NCI-H2196 treated with DMSO at 0.1 percent for 48 hours (cell line): ENCODE measurements at regions not wholly inside any gene's neighbourhood (a gene's known extent, or its start where the extent isn't known, plus 50 kb on each side); places are given as distances from the start of the nearest gene placed in this dataset.

Source experiments
- DNase-seq: peaks from one replicate; lab custom pipeline; 2025; ENCODE audit not compliant: unreplicated experiment; lab: John Stamatoyannopoulos, UW

GRCh38 chr4:12242354-12242753 is 813.7 kb upstream of the HS3ST1 start:
- DNase-seq = no peak

- DNase-seq = no peak
Measured at GRCh38 chr4:12239897-12240636, 811.4 kb upstream of the HS3ST1 start.

GRCh38 chr4:12231098-12231497 is 802.4 kb upstream of the HS3ST1 start:
- DNase-seq = no peak

GRCh38 chr4:12221031-12221430 is 792.3 kb upstream of the HS3ST1 start:
- no peak for DNase-seq

- DNase-seq = no peak
Measured at GRCh38 chr4:12211636-12212035, 782.9 kb upstream of the HS3ST1 start.

GRCh38 chr4:12207396-12207795 is 778.7 kb upstream of the HS3ST1 start:
- DNase-seq = no peak

GRCh38 chr4:12206091-12206490 is 777.4 kb upstream of the HS3ST1 start:
- no peak for DNase-seq

- no peak for DNase-seq
Measured at GRCh38 chr4:12203945-12204344, 775.3 kb upstream of the HS3ST1 start.

GRCh38 chr4:12200226-12200625 is 771.5 kb upstream of the HS3ST1 start:
- DNase-seq = no peak

- DNase-seq = no peak
Measured at GRCh38 chr4:12186526-12186925, 757.8 kb upstream of the HS3ST1 start.

- DNase-seq = no peak
Measured at GRCh38 chr4:12178614-12179610, 750.2 kb upstream of the HS3ST1 start.

GRCh38 chr4:12177416-12177815 is 748.7 kb upstream of the HS3ST1 start:
- no peak for DNase-seq

- DNase-seq = no peak
Measured at GRCh38 chr4:12173496-12173895, 744.8 kb upstream of the HS3ST1 start.

- no peak for DNase-seq
Measured at GRCh38 chr4:12172198-12172973, 743.7 kb upstream of the HS3ST1 start.

GRCh38 chr4:12170308-12170707 is 741.6 kb upstream of the HS3ST1 start:
- DNase-seq = no peak

- DNase-seq = no peak
Measured at GRCh38 chr4:12165616-12166015, 736.9 kb upstream of the HS3ST1 start.

- DNase-seq = no peak
Measured at GRCh38 chr4:12146339-12146738, 717.6 kb upstream of the HS3ST1 start.

GRCh38 chr4:12145768-12146167 is 717.1 kb upstream of the HS3ST1 start:
- DNase-seq = no peak

- DNase-seq = no peak
Measured at GRCh38 chr4:12145106-12145505, 716.4 kb upstream of the HS3ST1 start.

GRCh38 chr4:12144051-12144450 is 715.4 kb upstream of the HS3ST1 start:
- no peak for DNase-seq

- DNase-seq = no peak
Measured at GRCh38 chr4:12140864-12141263, 712.2 kb upstream of the HS3ST1 start.
